DLD1 (cell line): ENCODE measurements at regions not wholly inside any gene's neighbourhood (a gene's known extent, or its start where the extent isn't known, plus 50 kb on each side); places are given as distances from the start of the nearest gene placed in this dataset.
"Not testable (repeated sequence)": the region's sequence is repeated elsewhere in the genome, so short reads cannot be mapped to it uniquely, and the experiment has no call there.

ENCODE experiments used
- in situ Hi-C: cut with HindIII; loops from 2 replicates; pipeline ENCODE4 v1.10.0; 2017; ENCODE audit warnings: low sequenced_read_pairs

- in situ Hi-C loops, result no loop called here
Measured at GRCh38 chr3:59245300-59245858, 195.6 kb upstream of the CFAP20DC start.

- in situ Hi-C loops, result no loop called here
Measured at GRCh38 chr3:59244343-59244742, 194.5 kb upstream of the CFAP20DC start.

- in situ Hi-C loops, result no loop called here
Measured at GRCh38 chr3:59243476-59243875, 193.7 kb upstream of the CFAP20DC start.

GRCh38 chr3:59240666-59241255, 190.9 kb upstream of the CFAP20DC start:
- in situ Hi-C loops, result no loop called here

GRCh38 chr3:59237121-59237520, 187.3 kb upstream of the CFAP20DC start:
- in situ Hi-C loops, result no loop called here

- in situ Hi-C loops, result no loop called here
Measured at GRCh38 chr3:59235634-59236012, 185.8 kb upstream of the CFAP20DC start.

GRCh38 chr3:59234884-59235633, 185.2 kb upstream of the CFAP20DC start:
- in situ Hi-C loops, result no loop called here

- in situ Hi-C loops, result not testable (repeated sequence)
Measured at GRCh38 chr3:59230379-59230778, 180.6 kb upstream of the CFAP20DC start.

GRCh38 chr3:59213860-59214259, 164.0 kb upstream of the CFAP20DC start:
- in situ Hi-C loops, result no loop called here

- in situ Hi-C loops, result no loop called here
Measured at GRCh38 chr3:59212128-59212779, 162.4 kb upstream of the CFAP20DC start.

GRCh38 chr3:59210260-59210659, 160.4 kb upstream of the CFAP20DC start:
- in situ Hi-C loops, result no loop called here

- in situ Hi-C loops, result no loop called here
Measured at GRCh38 chr3:59192473-59192872, 142.6 kb upstream of the CFAP20DC start.

GRCh38 chr3:59191651-59192050, 141.8 kb upstream of the CFAP20DC start:
- in situ Hi-C loops, result no loop called here

- in situ Hi-C loops, result no loop called here
Measured at GRCh38 chr3:59189939-59190338, 140.1 kb upstream of the CFAP20DC start.

GRCh38 chr3:59189526-59189925, 139.7 kb upstream of the CFAP20DC start:
- in situ Hi-C loops, result no loop called here

- in situ Hi-C loops, result no loop called here
Measured at GRCh38 chr3:59186725-59187124, 136.9 kb upstream of the CFAP20DC start.

- in situ Hi-C loops, result no loop called here
Measured at GRCh38 chr3:59185591-59186369, 136.0 kb upstream of the CFAP20DC start.

- in situ Hi-C loops, result no loop called here
Measured at GRCh38 chr3:59180006-59180405, 130.2 kb upstream of the CFAP20DC start.

- in situ Hi-C loops, result no loop called here
Measured at GRCh38 chr3:59178698-59179097, 128.9 kb upstream of the CFAP20DC start.

GRCh38 chr3:59171491-59171890, 121.7 kb upstream of the CFAP20DC start:
- in situ Hi-C loops, result no loop called here

GRCh38 chr3:59170166-59170565, 120.3 kb upstream of the CFAP20DC start:
- in situ Hi-C loops, result not testable (repeated sequence)
